Heart right ventricle (tissue), 16 donors: ENCODE measurements at regions not wholly inside any gene's neighbourhood (a gene's known extent, or its start where the extent isn't known, plus 50 kb on each side); places are given as distances from the start of the nearest gene placed in this dataset.
"Not testable (repeated sequence)": the region's sequence is repeated elsewhere in the genome, so short reads cannot be mapped to it uniquely, and the experiment has no call there.

Source experiments
- ATAC-seq, 8 donors: fragments of 200-7000 bp; cut with Tn5 transposase; one replicate each; pipeline ENCODE4 v1.9.1; 2020; ENCODE audit warnings: mild to moderate bottlenecking in 8 of 8, moderate library complexity in 8 of 8, moderate number of reproducible peaks in 1 of 8
- DNase-seq, 2 donors: peaks; one replicate each; pipeline ENCODE4 v3.0.0-alpha.2; 2020
- H3K27ac ChIP-seq, 10 donors: fragments of 200-600 bp; sonication (generic) in 2 of 10; one replicate each; pipeline versions ENCODE4 v1.5.0 to v1.8.0; 2020 to 2022; ENCODE audit warnings: mild to moderate bottlenecking in 3 of 10
- H3K27me3 ChIP-seq, 7 donors: fragments of 200-600 bp; one replicate each; pipeline ENCODE4 v1.8.0; 2021 to 2022; ENCODE audit warnings: mild to moderate bottlenecking in 2 of 7
- H3K36me3 ChIP-seq, 9 donors: fragments of 200-600 bp; sonication (generic) in 1 of 9; one replicate each; pipeline versions ENCODE4 v1.5.0 to v1.8.0; 2020 to 2022; ENCODE audit warnings: mild to moderate bottlenecking in 2 of 9
- H3K4me1 ChIP-seq, 9 donors: fragments of 200-600 bp; sonication (generic) in 1 of 9; one replicate each; pipeline versions ENCODE4 v1.5.0 to v1.8.0; 2020 to 2022; ENCODE audit warnings: mild to moderate bottlenecking in 4 of 9
- H3K4me3 ChIP-seq, 10 donors: fragments of 200-600 bp; sonication (generic) in 2 of 10; one replicate each; pipeline versions ENCODE4 v1.5.0 to v1.8.0; 2020 to 2022; ENCODE audit warnings: mild to moderate bottlenecking in 7 of 10, moderate library complexity in 2 of 10
- H3K9me3 ChIP-seq, 11 donors: fragments of 200-600 bp in 10 of 11; sonication (generic) in 2 of 11; one replicate each; pipeline versions ENCODE4 v1.5.0 to v1.8.0; 2013 to 2022; ENCODE audit warnings: mild to moderate bottlenecking in 2 of 11, control low read depth in 1 of 11, moderate library complexity in 1 of 11
- WGBS, 2 donors: extraction: QIAGEN DNeasy Blood & Tissue Kit; methylation state at CpG; one replicate each; pipeline ENCODE4 v1.1.7; 2013; ENCODE audit warnings: inconsistent platforms in 1 of 2; 5-methylcytosine and 5-hydroxymethylcytosine counted together
- intact Hi-C, 10 donors: fragments of 100-400 bp; cut with DNase I; formaldehyde crosslinking; loops; one replicate each; pipeline versions ENCODE4 v1.11.1 to v1.14.2; 2022
- TF ChIP-seq, protein P1 (sequence below), 9 donors: fragments of 200-600 bp; sonication (generic) in 2 of 9; IDR thresholded peaks; one replicate each; pipeline versions ENCODE4 v1.5.0 to v1.8.0; 2021 to 2022; ENCODE audit warnings: antibody characterized with exemption in 9 of 9, mild to moderate bottlenecking in 5 of 9, moderate library complexity in 1 of 9
- donor health status: Arrhythmogenic right ventricular cardiomyopathy.
- donor health status: ischemic (EF 13 %, LVEDD 7.1; RV severe dilation, severe dysfunction).
- donor health status: healthy with polysubstance abuse.
- donor health status: DM: no; HTN: yes; CAD: no.
- donor health status: DM: no; HTN: no; CAD: no.
- donor health status: ischemic (EF 25% LVEDD 6.9; RV normal size, moderate dysfunction).
- donor health status: ischemic (EF 25% LVEDD 5.7; RV mildly dilated, moderate dysfunction).
- donor health status: healthy.
- donor health status: DM: yes; HTN: yes; CAD: no.
- donor health status: Ischemic cardiomyopathy.
- donor health status: ischemic (EF 35%, LVEDD 5.7; RV mildly dilated, moderate dysfunction).
- donor health status: nonischemic (EF 11% LVEDD 7.7; RV severe dilation, severe dysfunction).
- donor health status: DM: yes; HTN: yes; CAD: no.
- donor health status: PGD.
- donor health status: ischemic (EF 29% LVEDD 5.4; RV normal size, mild dysfunction).
- donor health status: nonischemic (EF 23%, LVEDD 6.1; RV moderate dilation, normal function).

DNA sequence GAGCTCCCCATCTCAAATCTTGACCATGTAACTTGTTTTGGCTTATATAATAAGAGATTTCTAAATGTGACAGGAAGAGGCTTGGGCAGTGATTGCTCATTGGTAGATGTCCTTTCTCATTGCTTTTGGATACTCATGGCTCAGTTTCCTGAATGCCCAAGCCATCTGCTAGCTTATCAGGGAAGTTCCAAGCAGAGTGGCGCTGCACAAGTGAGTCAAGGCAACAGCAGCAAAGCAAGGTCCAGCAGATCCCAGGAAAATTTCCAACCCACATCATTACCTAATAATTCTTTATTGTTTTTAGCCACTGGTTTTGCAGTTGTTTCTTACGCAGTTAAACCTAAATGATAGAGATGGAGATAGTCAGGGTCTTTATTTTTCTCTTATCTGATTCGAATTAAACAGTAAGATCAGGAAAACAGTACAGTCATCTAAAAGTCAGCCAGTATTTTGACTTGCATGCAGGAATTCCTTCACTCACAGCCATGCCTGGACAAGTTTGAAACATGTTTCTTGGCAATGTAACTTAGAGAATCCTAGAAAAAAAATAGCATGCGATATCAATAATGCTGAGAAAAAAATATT is 349.7 kb upstream of the TMEFF2 start:
- TF ChIP-seq, protein P1, sequence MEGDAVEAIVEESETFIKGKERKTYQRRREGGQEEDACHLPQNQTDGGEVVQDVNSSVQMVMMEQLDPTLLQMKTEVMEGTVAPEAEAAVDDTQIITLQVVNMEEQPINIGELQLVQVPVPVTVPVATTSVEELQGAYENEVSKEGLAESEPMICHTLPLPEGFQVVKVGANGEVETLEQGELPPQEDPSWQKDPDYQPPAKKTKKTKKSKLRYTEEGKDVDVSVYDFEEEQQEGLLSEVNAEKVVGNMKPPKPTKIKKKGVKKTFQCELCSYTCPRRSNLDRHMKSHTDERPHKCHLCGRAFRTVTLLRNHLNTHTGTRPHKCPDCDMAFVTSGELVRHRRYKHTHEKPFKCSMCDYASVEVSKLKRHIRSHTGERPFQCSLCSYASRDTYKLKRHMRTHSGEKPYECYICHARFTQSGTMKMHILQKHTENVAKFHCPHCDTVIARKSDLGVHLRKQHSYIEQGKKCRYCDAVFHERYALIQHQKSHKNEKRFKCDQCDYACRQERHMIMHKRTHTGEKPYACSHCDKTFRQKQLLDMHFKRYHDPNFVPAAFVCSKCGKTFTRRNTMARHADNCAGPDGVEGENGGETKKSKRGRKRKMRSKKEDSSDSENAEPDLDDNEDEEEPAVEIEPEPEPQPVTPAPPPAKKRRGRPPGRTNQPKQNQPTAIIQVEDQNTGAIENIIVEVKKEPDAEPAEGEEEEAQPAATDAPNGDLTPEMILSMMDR (IDR thresholded peaks at IDR 0.05), result no peak
- Histone ChIP-seq H3K27me3 (peaks cover 0 to 3% (median 0%) of the 10 kb centered on the region in 7 donors), H3K4me1 (no peaks in the 10 kb centered on the region), H3K9me3 (no peaks in the 10 kb centered on the region), H3K27ac (no peak overlapping the region), H3K4me3 (no peak overlapping the region), H3K36me3 (no peaks in the 10 kb centered on the region)
- 73 to 74% methylated on average over 4 of the region's 4 CpGs for WGBS, 2 donors
- DNase-seq (no peak), ATAC-seq (no peak)
- intact Hi-C loops, result no loop called here

DNA sequence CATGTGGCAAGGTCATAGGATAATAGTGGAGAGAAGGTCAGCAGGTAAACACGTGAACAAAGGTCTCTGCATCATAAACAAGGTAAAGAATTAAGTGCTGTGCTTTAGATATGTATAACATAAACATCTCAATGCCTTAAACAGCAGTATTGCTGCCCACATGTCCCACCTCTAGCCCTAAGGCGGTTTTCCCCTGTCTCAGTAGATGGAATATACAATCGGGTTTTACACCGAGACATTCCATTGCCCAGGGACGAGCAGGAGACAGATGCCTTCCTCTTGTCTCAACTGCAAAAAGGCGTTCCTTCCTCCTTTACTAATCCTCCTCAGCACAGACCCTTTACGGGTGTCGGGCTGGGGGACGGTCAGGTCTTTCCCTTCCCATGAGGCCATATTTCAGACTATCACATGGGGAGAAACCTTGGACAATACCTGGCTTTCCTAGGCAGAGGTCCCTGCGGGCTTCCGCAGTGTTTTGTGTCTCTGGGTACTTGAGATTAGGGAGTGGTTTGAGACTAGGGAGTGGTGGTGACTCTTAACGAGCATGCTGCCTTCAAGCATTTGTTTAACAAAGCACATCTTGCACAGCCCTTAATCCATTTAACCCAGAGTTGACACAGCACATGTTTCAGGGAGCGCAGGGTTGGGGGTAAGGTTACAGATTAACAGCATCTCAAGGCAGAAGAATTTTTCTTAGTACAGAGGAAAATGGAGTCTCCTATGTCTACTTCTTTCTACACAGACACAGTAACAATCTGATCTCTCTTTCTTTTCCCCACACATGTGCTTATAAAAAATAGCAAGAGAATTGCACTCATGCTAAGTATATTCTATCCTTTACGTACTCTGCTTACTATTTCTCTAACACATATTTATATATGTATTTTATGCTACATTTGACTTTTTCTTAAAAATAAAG is 347.7 kb upstream of the TMEFF2 start:
- DNase-seq, intact Hi-C loops, H3K36me3 ChIP-seq, H3K4me1 ChIP-seq, H3K27me3 ChIP-seq, H3K9me3 ChIP-seq, H3K27ac ChIP-seq, H3K4me3 ChIP-seq, ATAC-seq: not testable (repeated sequence)
- whole genome bisulfite sequencing, 2 donors, result 46 to 58% methylated on average over 14 of the region's 14 CpGs

DNA sequence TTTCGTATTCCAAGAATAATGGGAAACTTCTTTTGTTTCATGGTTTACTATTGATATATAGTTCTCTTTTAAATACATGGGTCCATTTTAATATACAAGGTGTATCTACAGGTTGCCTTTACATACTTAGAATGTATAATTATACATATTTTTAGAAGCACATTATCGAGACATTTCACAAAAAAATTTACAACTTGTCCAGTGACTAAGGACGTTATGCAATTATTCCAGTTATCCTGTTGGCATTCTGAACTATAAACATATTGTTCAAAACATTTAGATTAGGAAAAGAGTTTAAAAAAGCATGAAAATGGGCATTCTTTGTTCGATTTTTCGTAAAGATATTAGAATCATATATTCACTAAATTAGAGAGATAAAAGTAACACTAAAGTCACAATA is 344.6 kb upstream of the TMEFF2 start:
- Histone ChIP-seq H3K9me3 (no peaks in the 10 kb centered on the region), H3K4me1 (no peaks in the 10 kb centered on the region), H3K4me3 (no peak overlapping the region), H3K27ac (no peak overlapping the region), H3K36me3 (no peaks in the 10 kb centered on the region), H3K27me3 (peaks cover 0 to 3% (median 0%) of the 10 kb centered on the region in 7 donors)
- WGBS, 2 donors, result 80 to 86% methylated on average over 5 of the region's 5 CpGs
- intact Hi-C loops, result no loop called here
- TF ChIP-seq, protein P1 (IDR thresholded peaks at IDR 0.05), result no peak
- no peak for ATAC-seq
- DNase-seq, result no peak

DNA sequence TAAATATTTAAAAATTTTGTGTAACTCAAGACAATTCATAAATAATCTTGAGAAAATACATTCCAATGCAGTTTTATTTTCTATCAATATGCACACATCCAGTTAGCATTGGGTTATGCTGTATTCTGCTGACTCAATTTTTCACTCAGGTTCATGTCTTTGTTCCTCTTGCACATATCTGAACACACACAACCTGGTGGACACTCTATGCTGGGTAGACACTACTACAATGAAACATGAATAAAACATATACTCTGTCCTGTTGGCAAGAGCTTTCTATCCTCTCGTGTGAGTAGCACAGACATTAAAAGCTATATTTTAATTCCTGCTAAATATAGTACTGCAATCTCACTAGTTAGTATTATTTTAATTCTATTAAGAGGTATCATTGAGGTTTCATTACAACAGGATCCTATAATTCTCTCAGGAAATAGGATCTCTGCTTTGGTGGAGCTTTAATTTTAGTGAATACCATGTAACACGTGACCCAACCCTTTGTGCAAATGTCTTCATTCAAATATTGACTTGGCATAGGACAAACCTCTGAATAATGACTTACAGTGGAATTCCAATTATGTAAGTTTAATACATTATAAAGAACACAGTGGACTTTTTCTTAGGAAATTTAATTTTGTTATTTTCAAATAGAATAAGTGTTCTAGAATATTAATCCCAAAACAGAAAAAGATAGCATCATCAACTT is 342.3 kb upstream of the TMEFF2 start:
- peaks cover 0 to 3% (median 0%) of the 10 kb centered on the region in 7 donors for H3K27me3 ChIP-seq
- H3K27ac ChIP-seq, result no peak overlapping the region
- H3K9me3 ChIP-seq, result no peaks in the 10 kb centered on the region
- H3K36me3 ChIP-seq, result no peaks in the 10 kb centered on the region
- DNase-seq, result no peak
- 48 to 49% methylated on average over 2 of the region's 2 CpGs for WGBS, 2 donors
- H3K4me1 ChIP-seq, result no peaks in the 10 kb centered on the region
- H3K4me3 ChIP-seq, result no peak overlapping the region
- no peak for ATAC-seq
- intact Hi-C loops, result no loop called here
- TF ChIP-seq, protein P1 (IDR thresholded peaks at IDR 0.05), result no peak
